Thyroid gland (tissue), 4 donors: ENCODE measurements at regions not wholly inside any gene's neighbourhood (a gene's known extent, or its start where the extent isn't known, plus 50 kb on each side); places are given as distances from the start of the nearest gene placed in this dataset.

Experiments
- DNase-seq, 2 donors: peaks; one replicate each; pipeline ENCODE4 v3.0.0-alpha.2; 2019
- H3K27ac ChIP-seq, 3 donors: fragments of 200-600 bp; sonication (generic); 1 replicate in 2 of 3; 2 replicates in 1 of 3; pipeline ENCODE4 v1.5.1; 2016 to 2019; ENCODE audit warnings: mild to moderate bottlenecking in 1 of 3, moderate library complexity in 1 of 3
- H3K27me3 ChIP-seq: fragments of 200-600 bp; sonication (generic); one replicate; pipeline ENCODE4 v1.5.1; 2019
- H3K36me3 ChIP-seq, 2 donors: fragments of 200-600 bp; sonication (generic); one replicate each; pipeline ENCODE4 v1.5.1; 2016 to 2019
- H3K4me1 ChIP-seq, 2 donors: fragments of 200-600 bp; sonication (generic); one replicate each; pipeline ENCODE4 v1.5.1; 2017 to 2019
- H3K4me3 ChIP-seq, 3 donors: fragments of 200-600 bp; sonication (generic); replicated peaks in 1 of 3; 1 replicate in 2 of 3; 2 replicates in 1 of 3; pipeline ENCODE4 v1.5.1; 2016; ENCODE audit warnings: mild to moderate bottlenecking in 1 of 3
- H3K9me3 ChIP-seq: fragments of 200-600 bp; sonication (generic); one replicate; pipeline ENCODE4 v1.5.1; 2017
- POLR2A ChIP-seq, 2 donors: fragments of 450-650 bp; IDR thresholded peaks; one replicate each; pipeline ENCODE4 v1.6.1; 2017; ENCODE audit warnings: antibody characterized with exemption in 2 of 2, mild to moderate bottlenecking in 2 of 2, moderate library complexity in 1 of 2
- WGBS, 2 donors: methylation state at CpG; one replicate each; pipeline ENCODE4 v1.1.5; 2017; 5-methylcytosine and 5-hydroxymethylcytosine counted together
- intact Hi-C: fragments of 100-400 bp; cut with DNase I; formaldehyde crosslinking; loops from one replicate; pipeline ENCODE4 v1.15.1; 2023
- TF ChIP-seq, protein P1 (sequence below), 6 experiments: fragments of 200-600 bp in 3 of 6; fragments of 450-650 bp in 3 of 6; sonication (generic) in 3 of 6; IDR thresholded peaks; one replicate each; pipeline ENCODE4 v1.5.1; 2016 to 2019; ENCODE audit warnings: antibody characterized with exemption in 6 of 6, mild to moderate bottlenecking in 2 of 6, inconsistent platforms in 1 of 6, moderate library complexity in 1 of 6

GRCh38 chr13:47017476-47017875, 120.6 kb upstream of the HTR2A start:
- Histone ChIP-seq H3K36me3 (no peaks in the 10 kb centered on the region), H3K27ac (no peak overlapping the region), H3K9me3 (no peaks in the 10 kb centered on the region), H3K4me1 (no peaks in the 10 kb centered on the region), H3K27me3 (no peaks in the 10 kb centered on the region), H3K4me3 (no peak overlapping the region)
- intact Hi-C loops = no loop called here
- WGBS, 2 donors = 89% methylated on average over 1 of the region's 1 CpG
- TF ChIP-seq POLR2A (IDR thresholded peaks at IDR 0.05) = no peak
- TF ChIP-seq, protein P1, sequence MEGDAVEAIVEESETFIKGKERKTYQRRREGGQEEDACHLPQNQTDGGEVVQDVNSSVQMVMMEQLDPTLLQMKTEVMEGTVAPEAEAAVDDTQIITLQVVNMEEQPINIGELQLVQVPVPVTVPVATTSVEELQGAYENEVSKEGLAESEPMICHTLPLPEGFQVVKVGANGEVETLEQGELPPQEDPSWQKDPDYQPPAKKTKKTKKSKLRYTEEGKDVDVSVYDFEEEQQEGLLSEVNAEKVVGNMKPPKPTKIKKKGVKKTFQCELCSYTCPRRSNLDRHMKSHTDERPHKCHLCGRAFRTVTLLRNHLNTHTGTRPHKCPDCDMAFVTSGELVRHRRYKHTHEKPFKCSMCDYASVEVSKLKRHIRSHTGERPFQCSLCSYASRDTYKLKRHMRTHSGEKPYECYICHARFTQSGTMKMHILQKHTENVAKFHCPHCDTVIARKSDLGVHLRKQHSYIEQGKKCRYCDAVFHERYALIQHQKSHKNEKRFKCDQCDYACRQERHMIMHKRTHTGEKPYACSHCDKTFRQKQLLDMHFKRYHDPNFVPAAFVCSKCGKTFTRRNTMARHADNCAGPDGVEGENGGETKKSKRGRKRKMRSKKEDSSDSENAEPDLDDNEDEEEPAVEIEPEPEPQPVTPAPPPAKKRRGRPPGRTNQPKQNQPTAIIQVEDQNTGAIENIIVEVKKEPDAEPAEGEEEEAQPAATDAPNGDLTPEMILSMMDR (IDR thresholded peaks at IDR 0.05) = no peak
- no peak for DNase-seq

DNA sequence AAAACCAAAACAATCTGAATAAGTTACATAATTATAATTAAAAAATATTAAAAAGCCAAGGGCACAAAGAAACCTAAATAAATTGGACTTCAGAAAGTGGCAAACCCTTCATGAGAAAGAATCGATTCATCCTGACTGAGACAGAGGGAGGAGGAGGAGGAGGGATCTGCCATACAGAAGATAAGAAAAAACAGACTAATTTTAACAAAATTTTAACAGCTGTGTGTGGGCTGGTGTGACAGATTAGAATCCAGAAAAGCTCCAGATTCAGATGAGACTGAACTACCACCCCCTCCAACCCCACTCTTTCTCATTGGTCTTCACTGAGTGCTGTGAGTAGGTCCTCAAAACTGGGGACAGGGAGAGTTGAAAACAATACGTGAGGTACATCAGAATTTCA, 111.5 kb upstream of the HTR2A start:
- Histone ChIP-seq H3K27me3 (no peaks in the 10 kb centered on the region), H3K4me3 (no peak overlapping the region), H3K27ac (no peak overlapping the region), H3K36me3 (no peaks in the 10 kb centered on the region), H3K4me1 (no peaks in the 10 kb centered on the region), H3K9me3 (no peaks in the 10 kb centered on the region)
- intact Hi-C loops = no loop called here
- WGBS, 2 donors = 81 to 87% methylated on average over 2 of the region's 2 CpGs
- no peak for DNase-seq
- TF ChIP-seq, protein P1 (IDR thresholded peaks at IDR 0.05) = no peak
- no peak for TF ChIP-seq POLR2A (IDR thresholded peaks at IDR 0.05)

DNA sequence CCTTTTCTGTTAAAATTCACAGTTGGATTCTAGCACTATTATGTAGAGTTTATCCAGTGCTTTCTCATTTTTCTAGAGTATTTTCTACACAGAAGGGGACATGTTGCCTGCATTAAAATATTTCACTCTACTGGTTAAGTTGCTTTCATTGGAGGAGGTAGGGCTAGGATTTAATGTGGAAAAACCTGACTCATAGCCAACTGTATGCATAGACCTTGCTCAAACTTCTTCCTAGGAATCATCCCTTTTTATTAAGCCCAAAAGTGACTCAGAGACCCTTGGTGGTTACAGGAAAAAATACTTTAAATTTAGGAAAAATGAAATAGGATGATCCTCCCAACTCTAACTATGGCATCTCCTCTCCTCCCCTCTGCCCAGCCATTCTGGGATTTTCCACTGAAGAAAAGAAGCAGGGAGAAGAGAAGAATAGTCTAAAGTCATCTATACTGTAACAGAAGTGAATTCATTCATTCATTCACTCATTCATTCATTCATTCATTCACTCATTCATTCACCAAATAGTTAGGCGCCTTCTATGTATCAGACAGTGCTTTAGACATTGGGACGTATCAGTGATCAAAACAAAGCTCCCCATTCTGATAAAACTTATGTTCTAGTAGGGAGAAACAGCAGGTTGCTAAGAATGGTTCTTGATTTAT, 109.0 kb upstream of the HTR2A start:
- Histone ChIP-seq H3K27ac (no peak overlapping the region), H3K4me3 (no peak overlapping the region), H3K36me3 (no peaks in the 10 kb centered on the region), H3K9me3 (no peaks in the 10 kb centered on the region), H3K27me3 (no peaks in the 10 kb centered on the region), H3K4me1 (no peaks in the 10 kb centered on the region)
- DNase-seq = no peak
- intact Hi-C loops = no loop called here
- WGBS, 2 donors = 96 to 98% methylated on average over 2 of the region's 2 CpGs
- TF ChIP-seq POLR2A (IDR thresholded peaks at IDR 0.05) = no peak
- TF ChIP-seq, protein P1 (IDR thresholded peaks at IDR 0.05) = no peak

- 74 to 86% methylated on average over 1 of the region's 1 CpG for WGBS, 2 donors
- DNase-seq = no peak
- H3K36me3 ChIP-seq = no peaks in the 10 kb centered on the region
- no peaks in the 10 kb centered on the region for H3K9me3 ChIP-seq
- no peaks in the 10 kb centered on the region for H3K27me3 ChIP-seq
- TF ChIP-seq POLR2A (IDR thresholded peaks at IDR 0.05) = no peak
- TF ChIP-seq, protein P1 (IDR thresholded peaks at IDR 0.05) = no peak
- no peaks in the 10 kb centered on the region for H3K4me1 ChIP-seq
- H3K4me3 ChIP-seq = no peak overlapping the region
- no peak overlapping the region for H3K27ac ChIP-seq
- intact Hi-C loops = no loop called here
Observed at GRCh38 chr13:47004540-47004939, 107.7 kb upstream of the HTR2A start.

- DNase-seq = no peak
- H3K27ac ChIP-seq = no peak overlapping the region
- H3K4me1 ChIP-seq = no peaks in the 10 kb centered on the region
- intact Hi-C loops = no loop called here
- no peak for TF ChIP-seq POLR2A (IDR thresholded peaks at IDR 0.05)
- TF ChIP-seq, protein P1 (IDR thresholded peaks at IDR 0.05) = no peak
- no peaks in the 10 kb centered on the region for H3K36me3 ChIP-seq
- WGBS, 2 donors = 54 to 67% methylated on average over 2 of the region's 2 CpGs
- H3K4me3 ChIP-seq = no peak overlapping the region
- no peaks in the 10 kb centered on the region for H3K27me3 ChIP-seq
- H3K9me3 ChIP-seq = no peaks in the 10 kb centered on the region
Observed at GRCh38 chr13:47004027-47004426, 107.2 kb upstream of the HTR2A start.
